ENCODE measurements at regions not wholly inside any gene's neighbourhood (a gene's known extent, or its start where the extent isn't known, plus 50 kb on each side); places are given as distances from the start of the nearest gene placed in this dataset.

GRCh38 chr13:106681536-106681935, 113.6 kb upstream of the ARGLU1 start:
- TF ChIP-seq CTCF (IDR thresholded peaks at IDR 0.05) (no peak), POLR2A (IDR thresholded peaks at IDR 0.05) (no peak)

All from thyroid gland (tissue), 4 donors.